NB4 (cell line): ENCODE measurements at regions not wholly inside any gene's neighbourhood (a gene's known extent, or its start where the extent isn't known, plus 50 kb on each side); places are given as distances from the start of the nearest gene placed in this dataset.
"Not testable (repeated sequence)": the region's sequence is repeated elsewhere in the genome, so short reads cannot be mapped to it uniquely, and the experiment has no call there.

Source experiments
- DNase-seq: peaks from one replicate; pipeline ENCODE4 v3.0.0; 2010; ENCODE audit warnings: low read depth
- H3K4me3 ChIP-seq: one replicate; pipeline ENCODE4 v1.5.1; 2011; ENCODE audit warnings: mild to moderate bottlenecking, low read depth, low read length, moderate library complexity
- MYC ChIP-seq: IDR thresholded peaks from 2 replicates; pipeline ENCODE4 v1.6.1; 2011; ENCODE audit warnings: low read depth, low read length
- POLR2A ChIP-seq: IDR thresholded peaks from 2 replicates; pipeline ENCODE4 v1.6.1; 2011; ENCODE audit warnings: mild to moderate bottlenecking; ENCODE audit not compliant: insufficient read length; ENCODE audit errors: extremely low read depth
- TF ChIP-seq, protein P1 (sequence below): IDR thresholded peaks from 2 replicates; pipeline ENCODE4 v1.6.1; 2011; ENCODE audit warnings: low read depth, low read length
- TF ChIP-seq, protein P2 (sequence below): IDR thresholded peaks from one replicate; pipeline ENCODE4 v1.5.1; 2012; ENCODE audit warnings: low read depth, low read length

DNA sequence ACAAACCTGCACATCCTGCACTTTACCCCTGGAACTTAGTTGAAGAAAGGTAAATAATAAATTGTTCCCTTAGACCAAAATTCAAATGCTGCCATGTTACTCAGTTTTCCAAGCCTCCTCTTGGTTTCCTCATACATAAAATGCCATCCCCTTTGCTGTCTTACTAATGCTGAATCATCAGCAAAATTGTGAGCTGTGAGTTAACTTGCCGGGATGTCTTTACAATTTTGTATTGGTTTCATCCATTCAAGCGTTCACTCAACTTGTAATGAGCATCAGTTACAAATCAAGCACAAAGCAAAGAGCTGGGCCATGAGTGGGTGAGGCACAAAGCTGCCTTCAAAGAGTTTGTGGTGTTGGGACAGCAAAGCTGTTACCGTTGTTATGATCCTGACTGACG, 395.8 kb upstream of the ZMIZ1 start:
- H3K4me3 ChIP-seq = no peak overlapping the region
- TF ChIP-seq, protein P1, sequence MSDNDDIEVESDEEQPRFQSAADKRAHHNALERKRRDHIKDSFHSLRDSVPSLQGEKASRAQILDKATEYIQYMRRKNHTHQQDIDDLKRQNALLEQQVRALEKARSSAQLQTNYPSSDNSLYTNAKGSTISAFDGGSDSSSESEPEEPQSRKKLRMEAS = no peak
- TF ChIP-seq POLR2A = no peak
- TF ChIP-seq, protein P2, sequence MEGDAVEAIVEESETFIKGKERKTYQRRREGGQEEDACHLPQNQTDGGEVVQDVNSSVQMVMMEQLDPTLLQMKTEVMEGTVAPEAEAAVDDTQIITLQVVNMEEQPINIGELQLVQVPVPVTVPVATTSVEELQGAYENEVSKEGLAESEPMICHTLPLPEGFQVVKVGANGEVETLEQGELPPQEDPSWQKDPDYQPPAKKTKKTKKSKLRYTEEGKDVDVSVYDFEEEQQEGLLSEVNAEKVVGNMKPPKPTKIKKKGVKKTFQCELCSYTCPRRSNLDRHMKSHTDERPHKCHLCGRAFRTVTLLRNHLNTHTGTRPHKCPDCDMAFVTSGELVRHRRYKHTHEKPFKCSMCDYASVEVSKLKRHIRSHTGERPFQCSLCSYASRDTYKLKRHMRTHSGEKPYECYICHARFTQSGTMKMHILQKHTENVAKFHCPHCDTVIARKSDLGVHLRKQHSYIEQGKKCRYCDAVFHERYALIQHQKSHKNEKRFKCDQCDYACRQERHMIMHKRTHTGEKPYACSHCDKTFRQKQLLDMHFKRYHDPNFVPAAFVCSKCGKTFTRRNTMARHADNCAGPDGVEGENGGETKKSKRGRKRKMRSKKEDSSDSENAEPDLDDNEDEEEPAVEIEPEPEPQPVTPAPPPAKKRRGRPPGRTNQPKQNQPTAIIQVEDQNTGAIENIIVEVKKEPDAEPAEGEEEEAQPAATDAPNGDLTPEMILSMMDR = no peak
- no peak for DNase-seq

DNA sequence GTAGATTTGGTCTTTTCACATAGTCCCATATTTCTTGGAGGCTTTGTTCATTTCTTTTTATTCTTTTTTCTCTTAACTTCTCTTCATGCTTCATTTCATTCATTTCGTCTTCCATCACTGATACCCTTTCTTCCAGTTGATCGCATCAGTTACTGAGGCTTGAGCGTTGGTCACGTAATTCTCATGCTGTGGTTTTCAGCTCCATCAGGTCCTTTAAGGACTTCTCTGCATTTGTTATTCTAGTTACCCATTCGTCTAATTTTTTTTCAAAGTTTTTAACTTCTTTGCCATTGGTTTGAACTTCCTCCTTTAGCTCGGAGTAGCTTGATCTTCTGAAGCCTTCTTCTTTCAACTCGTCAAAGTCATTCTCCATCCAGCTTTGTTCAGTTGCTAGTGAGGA, 387.6 kb upstream of the ZMIZ1 start:
- not testable (repeated sequence) for H3K4me3 ChIP-seq, DNase-seq

DNA sequence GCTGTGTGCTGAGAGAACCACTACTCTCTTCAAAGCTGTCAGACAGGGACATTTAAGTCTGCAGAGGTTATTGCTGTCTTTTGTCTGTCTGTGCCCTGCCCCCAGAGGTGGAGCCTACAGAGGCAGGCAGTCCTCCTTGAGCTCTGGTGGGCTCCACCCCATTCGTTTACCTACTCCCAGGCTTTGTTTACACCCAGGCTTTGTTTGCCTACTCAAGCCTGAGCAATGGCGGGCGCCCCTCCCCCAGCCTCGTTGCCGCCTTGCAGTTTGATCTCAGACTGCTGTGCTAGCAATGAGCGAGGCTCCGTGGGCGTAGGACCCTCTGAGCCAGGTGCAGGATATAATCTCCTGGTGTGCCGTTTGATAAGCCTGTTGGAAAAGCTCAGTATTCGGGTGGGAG, 386.8 kb upstream of the ZMIZ1 start:
- H3K4me3 ChIP-seq, DNase-seq: not testable (repeated sequence)

DNA sequence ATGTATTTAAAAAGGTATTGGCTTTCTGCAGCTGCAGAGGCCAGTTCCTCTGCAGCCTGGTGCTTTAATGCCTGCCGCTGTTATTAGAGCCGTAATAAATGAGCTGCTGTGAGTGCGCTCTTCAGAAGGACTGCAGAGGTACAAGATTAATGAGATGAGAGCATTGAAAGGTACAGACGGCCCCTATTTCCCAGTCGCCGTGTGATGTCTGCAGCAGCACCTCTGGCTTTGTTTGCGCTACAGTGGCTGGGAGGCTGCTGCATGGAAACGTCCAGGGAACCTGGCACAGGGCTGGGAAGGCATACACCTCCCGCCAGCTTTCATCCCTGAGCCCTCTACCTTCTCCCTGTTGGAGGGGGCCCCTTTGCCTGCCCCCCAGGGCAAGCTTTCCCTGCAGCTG, 383.8 kb upstream of the ZMIZ1 start:
- TF ChIP-seq, protein P1 = no peak
- no peak for TF ChIP-seq MYC
- TF ChIP-seq, protein P2 = no peak
- no peak for TF ChIP-seq POLR2A
- no peak overlapping the region for H3K4me3 ChIP-seq
- DNase-seq = no peak

DNA sequence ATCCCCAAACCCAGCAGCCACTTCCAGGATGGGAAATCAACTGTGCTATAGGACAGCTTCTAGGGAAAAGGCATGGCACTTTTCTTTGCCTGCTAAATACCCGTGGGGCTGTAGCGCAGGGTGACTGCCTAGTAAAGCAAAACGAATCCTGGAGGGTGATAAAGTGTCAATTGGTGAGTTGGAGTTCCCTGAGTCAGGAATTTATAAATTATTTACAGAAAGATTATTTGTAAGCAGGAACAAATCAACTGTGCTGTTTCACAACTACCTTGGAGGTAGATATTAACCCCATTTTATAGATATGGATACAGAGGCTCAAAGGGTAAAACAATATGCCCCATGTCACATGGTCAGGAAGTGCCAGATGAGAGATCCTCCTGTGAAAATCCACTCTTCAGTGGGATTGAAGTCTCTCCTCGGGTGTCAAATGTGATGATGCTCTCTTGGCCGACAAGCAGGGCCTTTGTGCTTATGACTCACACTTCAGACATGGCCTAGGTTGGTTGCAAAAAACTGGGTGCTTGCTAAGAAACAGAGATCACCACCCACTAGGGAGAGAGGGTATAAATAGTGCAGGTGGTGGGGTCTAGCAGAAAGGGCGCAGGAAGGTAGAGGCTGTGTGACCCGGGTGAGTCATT, 383.2 kb upstream of the ZMIZ1 start:
- DNase-seq = no peak
- H3K4me3 ChIP-seq = no peak overlapping the region
- TF ChIP-seq MYC (no peak), POLR2A (no peak)
- TF ChIP-seq, protein P2 = no peak
- TF ChIP-seq, protein P1 = no peak

DNA sequence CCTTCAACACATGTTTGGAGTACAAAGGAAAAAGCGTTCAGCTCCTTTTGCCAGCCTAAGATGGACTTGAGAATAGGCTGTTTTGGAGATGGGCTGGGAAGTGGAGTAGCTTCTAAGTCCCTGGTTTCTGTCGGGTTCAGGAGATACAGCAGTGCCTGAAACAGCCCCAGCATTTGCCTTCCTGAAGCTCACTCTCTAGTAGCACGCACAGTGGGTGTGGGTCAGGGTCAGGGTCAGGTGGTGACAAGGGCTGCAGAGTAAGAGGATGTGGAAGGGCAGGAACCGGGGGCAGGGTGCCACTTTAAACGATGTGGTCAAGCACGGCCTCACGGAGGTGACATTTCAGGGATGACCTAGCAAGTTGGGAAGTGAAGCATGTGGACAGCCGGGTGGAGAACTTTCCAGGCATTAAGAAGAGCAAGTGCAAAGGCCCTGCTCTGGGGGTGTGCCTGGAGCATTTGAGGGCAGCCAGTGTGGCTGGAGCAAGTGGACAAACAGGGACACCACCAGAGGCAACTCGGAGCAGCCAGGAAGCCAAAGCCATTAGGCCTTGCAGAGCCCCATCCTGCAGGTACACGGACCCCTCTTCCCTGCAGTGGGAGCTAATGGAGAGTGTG, 382.2 kb upstream of the ZMIZ1 start:
- no peak overlapping the region for H3K4me3 ChIP-seq
- DNase-seq = no peak
- TF ChIP-seq POLR2A (no peak), MYC (no peak)
- TF ChIP-seq, protein P2 = no peak
- TF ChIP-seq, protein P1 = no peak

DNA sequence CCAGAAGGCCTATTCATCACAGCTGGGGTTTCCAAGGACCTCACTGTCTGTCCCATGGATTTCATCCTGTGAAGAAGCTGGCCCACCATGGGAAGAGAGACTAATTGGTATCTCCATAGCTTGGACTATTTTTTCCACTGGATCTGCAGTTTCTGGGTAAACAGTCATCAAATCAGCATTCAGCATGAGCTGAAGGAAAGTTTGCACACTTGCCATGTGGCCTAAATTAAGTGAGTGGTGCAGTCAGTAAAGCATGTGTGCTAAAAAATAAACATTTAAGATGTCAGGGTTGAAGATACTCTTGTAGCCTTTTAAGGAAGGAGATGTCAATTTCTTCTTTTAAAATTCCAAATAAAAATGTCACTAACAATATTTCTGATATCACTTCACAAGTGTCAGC, 381.1 kb upstream of the ZMIZ1 start:
- no peak for DNase-seq
- no peak overlapping the region for H3K4me3 ChIP-seq
- TF ChIP-seq MYC (no peak), POLR2A (no peak)
- TF ChIP-seq, protein P2 = no peak
- TF ChIP-seq, protein P1 = no peak
